GM12878 (cell line): ENCODE measurements at regions not wholly inside any gene's neighbourhood (a gene's known extent, or its start where the extent isn't known, plus 50 kb on each side); places are given as distances from the start of the nearest gene placed in this dataset.

Experiments
- ATAC-seq: fragments of 200-7000 bp; cut with Tn5 transposase; 3 replicates; pipeline ENCODE4 v1.9.1; 2020; ENCODE audit warnings: mild to moderate bottlenecking, moderate library complexity
- BruUV-seq: library from RNA; stranded (reverse); fragments of 400-500 nt; replicated peaks from 2 replicates; lab custom pipeline; 2021; lab: Mats Ljungman, UMichigan
- CTCF ChIA-PET: fragments of 300-600 bp; sonication (Branson Sonifier 250); formaldehyde crosslinking; extraction: SDS; loops from one replicate; lab custom pipeline; 2021; ENCODE audit warnings: inconsistent platforms; lab: Yijun Ruan, JAX
- POLR2A ChIA-PET: fragments of 350-600 bp; formaldehyde crosslinking; extraction: SDS; loops from one replicate; lab custom pipeline; 2021; ENCODE audit warnings: inconsistent platforms; lab: Charles Lee
- RAD21 ChIA-PET: fragments of 300-600 bp; sonication (Branson Sonifier 250); formaldehyde crosslinking; loops from one replicate; lab custom pipeline; 2023; ENCODE audit warnings: antibody characterized with exemption; ENCODE audit not compliant: unreplicated experiment; lab: Charles Lee
- SMC1A ChIA-PET: fragments of 300-600 bp; sonication (Branson Sonifier 250); formaldehyde crosslinking; loops from one replicate; lab custom pipeline; 2023; ENCODE audit not compliant: unreplicated experiment, uncharacterized antibody; lab: Charles Lee
- DNase-seq: peaks from one replicate; pipeline ENCODE4 v3.0.0-alpha.2; 2011; ENCODE audit warnings: low read depth, low spot score
- FAIRE-seq: peaks from 3 replicates; lab custom pipeline; 2011; peaks lifted over from hg19 to GRCh38; lab: Jason Lieb, UNC
- H2AFZ ChIP-seq: 2 replicates; pipeline ENCODE4 v1.6.0; 2011; ENCODE audit warnings: low read depth, low read length, control low read depth; ENCODE audit not compliant: control insufficient read depth
- H3K27ac ChIP-seq: 2 replicates; pipeline ENCODE4 v1.5.1; 2011; ENCODE audit warnings: control low read depth; ENCODE audit not compliant: control insufficient read depth, insufficient read depth
- H3K27me3 ChIP-seq, 2 experiments: replicated peaks in 1 of 2; 2 replicates each; pipeline versions ENCODE4 v1.6.0 to v1.6.1; 2011; ENCODE audit warnings: low read length in 1 of 2; ENCODE audit not compliant: control insufficient read depth in 2 of 2, insufficient read depth in 2 of 2
- H3K36me3 ChIP-seq, 2 experiments: 2 replicates each; pipeline ENCODE4 v1.5.1; 2011; ENCODE audit warnings: low read length in 1 of 2; ENCODE audit not compliant: control insufficient read depth in 2 of 2, insufficient read depth in 2 of 2
- H3K4me1 ChIP-seq: 2 replicates; pipeline ENCODE4 v1.6.1; 2011; ENCODE audit warnings: mild to moderate bottlenecking, low read length, moderate library complexity, mixed read lengths; ENCODE audit not compliant: control insufficient read depth, insufficient read depth
- H3K4me2 ChIP-seq: 2 replicates; pipeline ENCODE4 v1.6.0; 2011; ENCODE audit warnings: control low read depth; ENCODE audit not compliant: control insufficient read depth, insufficient read depth
- H3K4me3 ChIP-seq: fragments of 200-600 bp; sonication (generic); 2 replicates; pipeline ENCODE4 v1.5.1; 2016
- H3K79me2 ChIP-seq: 2 replicates; pipeline ENCODE4 v1.6.0; 2011; ENCODE audit warnings: low read length; ENCODE audit not compliant: control insufficient read depth, insufficient read depth
- H3K9ac ChIP-seq: 2 replicates; pipeline ENCODE4 v1.8.0; 2011; ENCODE audit warnings: low read length, control low read depth, mixed read lengths; ENCODE audit not compliant: control insufficient read depth, insufficient read depth
- H3K9me3 ChIP-seq: replicated peaks from 3 replicates; pipeline ENCODE4 v1.5.1; 2011; ENCODE audit warnings: mild to moderate bottlenecking, low read length; ENCODE audit not compliant: control insufficient read depth, insufficient read depth
- H4K20me1 ChIP-seq: 2 replicates; pipeline ENCODE4 v1.6.0; 2011; ENCODE audit not compliant: control insufficient read depth, insufficient read depth
- CBFB ChIP-seq: IDR thresholded peaks from 2 replicates; pipeline ENCODE4 v1.6.1; 2016; ENCODE audit warnings: antibody characterized with exemption, low read depth
- CHD4 ChIP-seq: fragments of 200-600 bp; sonication (generic); IDR thresholded peaks from 2 replicates; pipeline ENCODE4 v1.6.1; 2016; ENCODE audit warnings: mild to moderate bottlenecking
- GATAD2B ChIP-seq: fragments of 450-650 bp; conservative IDR thresholded peaks from 2 replicates; pipeline ENCODE4 v1.6.1; 2017; ENCODE audit warnings: low read depth, mild to moderate bottlenecking, moderate library complexity
- IKZF2 ChIP-seq, 2 experiments: fragments of 450-650 bp; IDR thresholded peaks; 2 replicates each; pipeline ENCODE4 v1.6.1; 2017; ENCODE audit warnings: mild to moderate bottlenecking in 2 of 2, moderate library complexity in 2 of 2
- MEF2A ChIP-seq: IDR thresholded peaks from 2 replicates; pipeline ENCODE4 v1.6.1; 2011; ENCODE audit warnings: low read depth, mild to moderate bottlenecking, low read length, moderate library complexity; ENCODE audit not compliant: insufficient read depth
- PAX8 ChIP-seq: fragments of 450-650 bp; IDR thresholded peaks from 2 replicates; pipeline ENCODE4 v1.6.1; 2017; ENCODE audit warnings: mild to moderate bottlenecking, moderate library complexity
- RAD21 ChIP-seq: IDR thresholded peaks from 2 replicates; pipeline ENCODE4 v1.6.1; 2011; ENCODE audit warnings: mild to moderate bottlenecking, low read depth, low read length, moderate library complexity; ENCODE audit not compliant: insufficient read depth
- SPI1 ChIP-seq: IDR thresholded peaks from 2 replicates; pipeline ENCODE4 v1.6.1; 2011; ENCODE audit warnings: low read depth, mild to moderate bottlenecking, low read length, moderate library complexity, borderline replicate concordance; ENCODE audit not compliant: insufficient read depth
- YY1 ChIP-seq: IDR thresholded peaks from 2 replicates; pipeline ENCODE4 v1.6.1; 2011; ENCODE audit warnings: low read depth, mild to moderate bottlenecking, low read length
- WGBS: methylation state at CpG from one replicate; pipeline ENCODE4 v1.1.6; 2016; ENCODE audit warnings: low lambda C conversion rate; ENCODE audit not compliant: insufficient replicate concordance, insufficient coverage; ENCODE audit errors: missing lambda C conversion rate; 5-methylcytosine and 5-hydroxymethylcytosine counted together
- in situ Hi-C: fragments of 300-500 bp; cut with MboI; formaldehyde crosslinking; loops from 9 replicates; pipeline ENCODE4 v1.14.3; 2018; ENCODE audit warnings: mixed read lengths
- intact Hi-C: fragments of 100-400 bp; cut with micrococcal nuclease; formaldehyde crosslinking; loops from one replicate; pipeline ENCODE4 v1.14.2; 2022; ENCODE audit not compliant: unreplicated experiment
- TF ChIP-seq, protein P1 (sequence below): fragments of 450-650 bp; formaldehyde crosslinking; IDR thresholded peaks from 2 replicates; pipeline ENCODE4 v1.4.0; 2022; ENCODE audit warnings: mild to moderate bottlenecking, moderate library complexity
- TF ChIP-seq, protein P2 (sequence below): fragments of 150-350 bp; IDR thresholded peaks from 2 replicates; pipeline ENCODE4 v1.6.1; 2014; ENCODE audit warnings: mild to moderate bottlenecking, low read depth, low read length
- TF ChIP-seq, protein P3 (sequence below): fragments of 450-650 bp; IDR thresholded peaks from 2 replicates; pipeline ENCODE4 v1.6.1; 2016; ENCODE audit warnings: mild to moderate bottlenecking, moderate library complexity, borderline replicate concordance
- TF ChIP-seq, protein P4 (sequence below), 3 experiments: IDR thresholded peaks in 2 of 3; conservative IDR thresholded peaks in 1 of 3; 2 replicates each; pipeline ENCODE4 v1.5.1; 2011; ENCODE audit warnings: low read depth in 3 of 3, low read length in 3 of 3, mild to moderate bottlenecking in 3 of 3, control low read depth in 2 of 3, moderate library complexity in 2 of 3, inconsistent platforms in 1 of 3, mixed read lengths in 1 of 3; ENCODE audit not compliant: control insufficient read depth in 2 of 3, insufficient read depth in 1 of 3; ENCODE audit errors: extremely low read depth in 1 of 3

DNA sequence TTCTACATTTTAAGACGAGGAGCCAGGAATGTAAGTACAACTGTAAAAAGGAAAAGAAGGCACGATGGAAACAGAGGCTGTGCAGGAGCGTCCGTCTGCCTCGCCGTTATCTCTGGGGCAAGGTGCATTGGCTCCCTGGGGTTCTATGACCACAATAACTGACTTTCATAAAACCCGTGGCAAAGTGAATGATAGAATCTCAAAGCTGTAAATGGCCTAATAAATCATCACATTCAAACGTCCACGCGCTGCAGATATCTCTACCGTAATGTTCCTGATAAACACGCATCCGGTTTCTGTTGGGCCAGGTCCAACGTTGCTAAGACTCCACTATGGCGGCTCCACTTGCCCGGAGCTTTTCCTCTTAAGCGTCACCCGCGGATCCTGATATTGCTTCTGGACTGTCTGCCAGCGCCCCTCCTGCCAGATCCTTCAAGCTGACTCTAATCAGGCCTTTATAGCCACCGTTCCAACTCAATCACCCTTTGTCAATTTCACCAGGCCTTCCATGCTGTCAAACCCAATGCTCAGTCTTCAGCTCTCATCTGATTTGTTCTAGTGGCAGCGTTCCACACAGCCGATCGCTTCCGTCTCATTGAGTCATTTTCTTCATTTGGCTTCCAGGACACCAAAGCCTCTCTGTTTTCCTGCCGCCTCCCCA is 265.6 kb upstream of the FOXK1 start (continued):
- TF ChIP-seq, protein P1, sequence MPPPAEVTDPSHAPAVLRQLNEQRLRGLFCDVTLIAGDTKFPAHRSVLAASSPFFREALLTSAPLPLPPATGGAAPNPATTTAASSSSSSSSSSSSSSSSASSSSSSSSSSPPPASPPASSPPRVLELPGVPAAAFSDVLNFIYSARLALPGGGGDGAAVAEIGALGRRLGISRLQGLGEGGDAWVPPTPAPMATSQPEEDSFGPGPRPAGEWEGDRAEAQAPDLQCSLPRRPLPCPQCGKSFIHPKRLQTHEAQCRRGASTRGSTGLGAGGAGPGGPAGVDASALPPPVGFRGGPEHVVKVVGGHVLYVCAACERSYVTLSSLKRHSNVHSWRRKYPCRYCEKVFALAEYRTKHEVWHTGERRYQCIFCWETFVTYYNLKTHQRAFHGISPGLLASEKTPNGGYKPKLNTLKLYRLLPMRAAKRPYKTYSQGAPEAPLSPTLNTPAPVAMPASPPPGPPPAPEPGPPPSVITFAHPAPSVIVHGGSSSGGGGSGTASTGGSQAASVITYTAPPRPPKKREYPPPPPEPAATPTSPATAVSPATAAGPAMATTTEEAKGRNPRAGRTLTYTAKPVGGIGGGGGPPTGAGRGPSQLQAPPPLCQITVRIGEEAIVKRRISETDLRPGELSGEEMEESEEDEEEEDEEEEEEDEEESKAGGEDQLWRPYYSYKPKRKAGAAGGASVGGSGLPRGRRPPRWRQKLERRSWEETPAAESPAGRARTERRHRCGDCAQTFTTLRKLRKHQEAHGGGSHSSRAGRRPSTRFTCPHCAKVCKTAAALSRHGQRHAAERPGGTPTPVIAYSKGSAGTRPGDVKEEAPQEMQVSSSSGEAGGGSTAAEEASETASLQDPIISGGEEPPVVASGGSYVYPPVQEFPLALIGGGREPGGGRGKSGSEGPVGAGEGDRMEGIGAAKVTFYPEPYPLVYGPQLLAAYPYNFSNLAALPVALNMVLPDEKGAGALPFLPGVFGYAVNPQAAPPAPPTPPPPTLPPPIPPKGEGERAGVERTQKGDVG (CRISPR knock-in tag) = no peak
- TF ChIP-seq CBFB (no peak), CHD4 (no peak), GATAD2B (no peak), MEF2A (no peak), YY1 (no peak)
- TF ChIP-seq, protein P2, sequence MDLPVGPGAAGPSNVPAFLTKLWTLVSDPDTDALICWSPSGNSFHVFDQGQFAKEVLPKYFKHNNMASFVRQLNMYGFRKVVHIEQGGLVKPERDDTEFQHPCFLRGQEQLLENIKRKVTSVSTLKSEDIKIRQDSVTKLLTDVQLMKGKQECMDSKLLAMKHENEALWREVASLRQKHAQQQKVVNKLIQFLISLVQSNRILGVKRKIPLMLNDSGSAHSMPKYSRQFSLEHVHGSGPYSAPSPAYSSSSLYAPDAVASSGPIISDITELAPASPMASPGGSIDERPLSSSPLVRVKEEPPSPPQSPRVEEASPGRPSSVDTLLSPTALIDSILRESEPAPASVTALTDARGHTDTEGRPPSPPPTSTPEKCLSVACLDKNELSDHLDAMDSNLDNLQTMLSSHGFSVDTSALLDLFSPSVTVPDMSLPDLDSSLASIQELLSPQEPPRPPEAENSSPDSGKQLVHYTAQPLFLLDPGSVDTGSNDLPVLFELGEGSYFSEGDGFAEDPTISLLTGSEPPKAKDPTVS = no peak

DNA sequence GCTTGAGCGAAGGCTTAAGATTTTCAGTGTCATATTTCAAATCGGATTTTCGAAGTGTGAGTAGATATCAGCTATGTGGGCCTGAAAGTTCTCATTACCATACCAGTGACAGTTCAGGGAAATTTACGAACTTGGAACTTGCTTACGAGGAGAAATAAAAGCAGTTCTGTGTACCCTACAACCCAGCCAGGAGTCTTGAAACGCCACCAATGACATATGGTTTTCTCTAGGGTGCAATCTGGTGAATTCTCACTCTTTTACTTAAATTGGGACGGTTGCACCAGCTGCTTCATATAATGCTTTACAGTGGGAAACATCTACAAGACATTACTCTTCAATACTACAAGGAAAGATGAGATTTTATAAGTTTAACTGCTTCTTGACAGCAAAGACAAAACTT is 253.6 kb upstream of the FOXK1 start:
- SMC1A ChIA-PET = no interaction called here
- TF ChIP-seq PAX8 (no peak), SPI1 (no peak), IKZF2 (IDR thresholded peaks at IDR 0.05) (no peak), RAD21 (no peak)
- TF ChIP-seq, protein P3, sequence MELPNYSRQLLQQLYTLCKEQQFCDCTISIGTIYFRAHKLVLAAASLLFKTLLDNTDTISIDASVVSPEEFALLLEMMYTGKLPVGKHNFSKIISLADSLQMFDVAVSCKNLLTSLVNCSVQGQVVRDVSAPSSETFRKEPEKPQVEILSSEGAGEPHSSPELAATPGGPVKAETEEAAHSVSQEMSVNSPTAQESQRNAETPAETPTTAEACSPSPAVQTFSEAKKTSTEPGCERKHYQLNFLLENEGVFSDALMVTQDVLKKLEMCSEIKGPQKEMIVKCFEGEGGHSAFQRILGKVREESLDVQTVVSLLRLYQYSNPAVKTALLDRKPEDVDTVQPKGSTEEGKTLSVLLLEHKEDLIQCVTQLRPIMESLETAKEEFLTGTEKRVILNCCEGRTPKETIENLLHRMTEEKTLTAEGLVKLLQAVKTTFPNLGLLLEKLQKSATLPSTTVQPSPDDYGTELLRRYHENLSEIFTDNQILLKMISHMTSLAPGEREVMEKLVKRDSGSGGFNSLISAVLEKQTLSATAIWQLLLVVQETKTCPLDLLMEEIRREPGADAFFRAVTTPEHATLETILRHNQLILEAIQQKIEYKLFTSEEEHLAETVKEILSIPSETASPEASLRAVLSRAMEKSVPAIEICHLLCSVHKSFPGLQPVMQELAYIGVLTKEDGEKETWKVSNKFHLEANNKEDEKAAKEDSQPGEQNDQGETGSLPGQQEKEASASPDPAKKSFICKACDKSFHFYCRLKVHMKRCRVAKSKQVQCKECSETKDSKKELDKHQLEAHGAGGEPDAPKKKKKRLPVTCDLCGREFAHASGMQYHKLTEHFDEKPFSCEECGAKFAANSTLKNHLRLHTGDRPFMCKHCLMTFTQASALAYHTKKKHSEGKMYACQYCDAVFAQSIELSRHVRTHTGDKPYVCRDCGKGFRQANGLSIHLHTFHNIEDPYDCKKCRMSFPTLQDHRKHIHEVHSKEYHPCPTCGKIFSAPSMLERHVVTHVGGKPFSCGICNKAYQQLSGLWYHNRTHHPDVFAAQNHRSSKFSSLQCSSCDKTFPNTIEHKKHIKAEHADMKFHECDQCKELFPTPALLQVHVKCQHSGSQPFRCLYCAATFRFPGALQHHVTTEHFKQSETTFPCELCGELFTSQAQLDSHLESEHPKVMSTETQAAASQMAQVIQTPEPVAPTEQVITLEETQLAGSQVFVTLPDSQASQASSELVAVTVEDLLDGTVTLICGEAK = no peak
- TF ChIP-seq, protein P4, sequence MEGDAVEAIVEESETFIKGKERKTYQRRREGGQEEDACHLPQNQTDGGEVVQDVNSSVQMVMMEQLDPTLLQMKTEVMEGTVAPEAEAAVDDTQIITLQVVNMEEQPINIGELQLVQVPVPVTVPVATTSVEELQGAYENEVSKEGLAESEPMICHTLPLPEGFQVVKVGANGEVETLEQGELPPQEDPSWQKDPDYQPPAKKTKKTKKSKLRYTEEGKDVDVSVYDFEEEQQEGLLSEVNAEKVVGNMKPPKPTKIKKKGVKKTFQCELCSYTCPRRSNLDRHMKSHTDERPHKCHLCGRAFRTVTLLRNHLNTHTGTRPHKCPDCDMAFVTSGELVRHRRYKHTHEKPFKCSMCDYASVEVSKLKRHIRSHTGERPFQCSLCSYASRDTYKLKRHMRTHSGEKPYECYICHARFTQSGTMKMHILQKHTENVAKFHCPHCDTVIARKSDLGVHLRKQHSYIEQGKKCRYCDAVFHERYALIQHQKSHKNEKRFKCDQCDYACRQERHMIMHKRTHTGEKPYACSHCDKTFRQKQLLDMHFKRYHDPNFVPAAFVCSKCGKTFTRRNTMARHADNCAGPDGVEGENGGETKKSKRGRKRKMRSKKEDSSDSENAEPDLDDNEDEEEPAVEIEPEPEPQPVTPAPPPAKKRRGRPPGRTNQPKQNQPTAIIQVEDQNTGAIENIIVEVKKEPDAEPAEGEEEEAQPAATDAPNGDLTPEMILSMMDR (IDR thresholded peaks at IDR 0.05 in 2 of 3, conservative IDR thresholded peaks at IDR 0.05 in 1 of 3; ENCODE audit: control insufficient read depth in 2 of 3, extremely low read depth in 1 of 3, insufficient read depth in 1 of 3, low read depth in 3 of 3, low read length in 3 of 3) = no peak

More for the DNA sequence above, 253.6 kb upstream of the FOXK1 start:
- Histone ChIP-seq H3K4me1 (no peaks in the 10 kb centered on the region), H2AFZ (no peak overlapping the region), H3K36me3 (no peaks in the 10 kb centered on the region), H3K4me3 (no peak overlapping the region), H4K20me1 (no peaks in the 10 kb centered on the region), H3K4me2 (no peak overlapping the region), H3K9ac (no peak overlapping the region), H3K79me2 (no peaks in the 10 kb centered on the region), H3K9me3 (no peaks in the 10 kb centered on the region; the same call in 2 of the 3 replicates), H3K27ac (no peak overlapping the region), H3K27me3 (no peaks in the 10 kb centered on the region)
- ChIA-PET RAD21 (no interaction called here), POLR2A (no interaction called here), CTCF (no interaction called here)
- ATAC-seq = no peak
- intact Hi-C loops (no loop called here), in situ Hi-C loops (no loop called here)
- DNase-seq = no peak
- no TSS peak for BruUV-seq
- FAIRE-seq = no peak
- WGBS = 9% methylated on average over 7 of the region's 7 CpGs
